ENCODE measurements at regions not wholly inside any gene's neighbourhood (a gene's known extent, or its start where the extent isn't known, plus 50 kb on each side); places are given as distances from the start of the nearest gene placed in this dataset.

DNA sequence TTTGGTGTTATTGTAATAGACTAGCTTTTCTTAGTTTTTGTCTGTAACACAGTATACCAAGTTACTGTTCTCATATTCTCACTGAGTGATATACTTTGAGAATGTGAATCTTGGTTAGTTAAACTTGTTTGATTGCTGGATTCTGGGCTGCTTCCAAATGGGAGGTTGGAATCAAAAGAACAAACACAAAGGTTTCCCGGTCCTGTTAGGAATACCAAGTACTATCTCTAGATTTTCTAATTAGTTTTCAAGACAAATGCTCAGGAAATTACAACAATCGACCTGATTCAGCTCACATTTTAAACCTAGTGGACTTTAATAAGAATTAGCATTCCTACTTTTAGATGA, 244.3 kb downstream of the CSNK1G3 start:
- TF ChIP-seq CTCF (IDR thresholded peaks at IDR 0.05; ENCODE audit: low read depth, low read length, missing input control) (no peak), RAD21 (IDR thresholded peaks at IDR 0.05) (no peak), FOXA1 (IDR thresholded peaks at IDR 0.05) (no peak), REST (IDR thresholded peaks at IDR 0.05) (no peak), TAF1 (conservative IDR thresholded peaks at IDR 0.05) (no peak), JUND (IDR thresholded peaks at IDR 0.05) (no peak), RXRA (IDR thresholded peaks at IDR 0.05) (no peak), NR2F2 (IDR thresholded peaks at IDR 0.05) (no peak), MAX (IDR thresholded peaks at IDR 0.05) (no peak), FOXA2 (IDR thresholded peaks at IDR 0.05) (no peak), HNF4A (conservative IDR thresholded peaks at IDR 0.05) (no peak)
- TF ChIP-seq, protein P1, sequence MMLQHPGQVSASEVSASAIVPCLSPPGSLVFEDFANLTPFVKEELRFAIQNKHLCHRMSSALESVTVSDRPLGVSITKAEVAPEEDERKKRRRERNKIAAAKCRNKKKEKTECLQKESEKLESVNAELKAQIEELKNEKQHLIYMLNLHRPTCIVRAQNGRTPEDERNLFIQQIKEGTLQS (IDR thresholded peaks at IDR 0.05) = no peak
- Histone ChIP-seq H3K9me3 (ENCODE audit: control insufficient read depth in 4 of 4, low read length in 3 of 4) (no peaks in the 10 kb centered on the region), H3K9ac (ENCODE audit: low read depth in 1 of 2, low read length in 2 of 2) (no peak overlapping the region), H3K27ac (ENCODE audit: low read depth in 1 of 2, low read length in 2 of 2) (no peak overlapping the region), H3K36me3 (ENCODE audit: control insufficient read depth in 4 of 4, insufficient read depth in 3 of 4, low read depth in 1 of 4, low read length in 3 of 4) (no peaks in the 10 kb centered on the region), H3K4me1 (ENCODE audit: control insufficient read depth in 4 of 4, insufficient read depth in 4 of 4, low read length in 3 of 4) (peaks cover 0 to 1% (median 0%) of the 10 kb centered on the region in 4 donors), H3K4me3 (ENCODE audit: low read depth in 1 of 3, low read length in 3 of 3) (no peak overlapping the region), H3K27me3 (ENCODE audit: control insufficient read depth in 4 of 4, insufficient read depth in 4 of 4, low read length in 3 of 4) (no peaks in the 10 kb centered on the region)
- DNase-seq (ENCODE audit: low spot score) = no peak
- WGBS = 21% methylated on average over 2 of the region's 2 CpGs

DNA sequence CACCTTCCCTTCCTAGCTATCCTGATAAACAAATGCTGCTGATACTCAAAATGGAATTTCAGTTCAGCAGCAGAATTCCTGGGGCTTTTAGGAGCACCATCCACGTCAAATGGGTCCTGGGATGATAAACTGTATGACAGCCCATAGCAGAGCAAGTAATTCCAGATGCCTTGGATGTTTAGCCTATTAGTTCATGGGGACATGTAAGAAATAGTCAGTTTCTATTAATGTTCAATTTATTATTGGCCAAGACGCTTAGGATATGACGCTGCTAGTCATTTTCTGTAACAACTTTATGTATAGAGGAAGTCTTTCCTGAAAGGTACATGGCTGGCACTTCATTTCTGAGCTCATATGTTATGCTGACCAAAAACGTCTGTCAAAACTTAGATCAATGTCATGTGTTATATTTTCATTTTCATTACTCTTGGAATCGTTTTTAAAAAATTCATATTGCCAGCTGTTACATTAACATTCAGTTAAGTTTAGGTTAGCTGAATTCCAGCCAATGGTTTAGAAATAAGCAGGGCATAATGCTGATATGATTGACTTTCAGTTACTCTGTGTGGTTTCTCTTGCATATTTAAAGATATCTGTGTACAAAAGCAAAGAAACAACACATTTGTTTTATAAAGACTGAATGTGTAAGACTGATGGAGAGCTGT, 243.8 kb downstream of the CSNK1G3 start:
- no peak for DNase-seq (ENCODE audit: low spot score)
- WGBS = 58% methylated on average over 5 of the region's 5 CpGs
- Histone ChIP-seq H3K36me3 (ENCODE audit: control insufficient read depth in 4 of 4, insufficient read depth in 3 of 4, low read depth in 1 of 4, low read length in 3 of 4) (no peaks in the 10 kb centered on the region), H3K27me3 (ENCODE audit: control insufficient read depth in 4 of 4, insufficient read depth in 4 of 4, low read length in 3 of 4) (no peaks in the 10 kb centered on the region), H3K9me3 (ENCODE audit: control insufficient read depth in 4 of 4, low read length in 3 of 4) (no peaks in the 10 kb centered on the region), H3K4me1 (ENCODE audit: control insufficient read depth in 4 of 4, insufficient read depth in 4 of 4, low read length in 3 of 4) (peaks cover 0 to 1% (median 0%) of the 10 kb centered on the region in 4 donors), H3K4me3 (ENCODE audit: low read depth in 1 of 3, low read length in 3 of 3) (no peak overlapping the region), H3K9ac (ENCODE audit: low read depth in 1 of 2, low read length in 2 of 2) (no peak overlapping the region), H3K27ac (ENCODE audit: low read depth in 1 of 2, low read length in 2 of 2) (no peak overlapping the region)
- no peak for TF ChIP-seq FOXA2 (IDR thresholded peaks at IDR 0.05)
- TF ChIP-seq RXRA (IDR thresholded peaks at IDR 0.05) = no peak
- TF ChIP-seq TAF1 (conservative IDR thresholded peaks at IDR 0.05) = no peak
- no peak for TF ChIP-seq SP1 (IDR thresholded peaks at IDR 0.05)
- no peak for TF ChIP-seq JUND (IDR thresholded peaks at IDR 0.05)
- TF ChIP-seq HNF4G (IDR thresholded peaks at IDR 0.05) = no peak
- TF ChIP-seq REST (IDR thresholded peaks at IDR 0.05) = no peak
- TF ChIP-seq ZBTB33 (IDR thresholded peaks at IDR 0.05) = no peak
- no peak for TF ChIP-seq NR2F2 (IDR thresholded peaks at IDR 0.05)
- TF ChIP-seq CTCF (IDR thresholded peaks at IDR 0.05; ENCODE audit: low read depth, low read length, missing input control) = no peak
- no peak for TF ChIP-seq HNF4A (conservative IDR thresholded peaks at IDR 0.05)
- TF ChIP-seq YY1 (IDR thresholded peaks at IDR 0.05) = no peak
- TF ChIP-seq, protein P1 (IDR thresholded peaks at IDR 0.05) = no peak
- no peak for TF ChIP-seq MAX (IDR thresholded peaks at IDR 0.05)
- no peak for TF ChIP-seq FOXA1 (IDR thresholded peaks at IDR 0.05)
